ENCODE measurements at regions not wholly inside any gene's neighbourhood (a gene's known extent, or its start where the extent isn't known, plus 50 kb on each side); places are given as distances from the start of the nearest gene placed in this dataset.
"Not testable (repeated sequence)": the region's sequence is repeated elsewhere in the genome, so short reads cannot be mapped to it uniquely, and the experiment has no call there.

- Histone ChIP-seq H3K79me2 (ENCODE audit: control insufficient read depth, insufficient read depth, low read length) (no peaks in the 10 kb centered on the region), H2AFZ (ENCODE audit: control insufficient read depth, low read length) (no peak overlapping the region), H3K27me3 (ENCODE audit: control insufficient read depth, extremely low read depth, insufficient read depth, low read length) (peaks cover 6% of the 10 kb centered on the region), H3K27ac (ENCODE audit: control insufficient read depth, insufficient read depth, low read length) (no peak overlapping the region), H3K36me3 (ENCODE audit: control insufficient read depth in 2 of 2, extremely low read depth in 1 of 2, insufficient read depth in 2 of 2, low read length in 2 of 2) (no peaks in the 10 kb centered on the region), H3K9me1 (ENCODE audit: control insufficient read depth, extremely low read depth, insufficient read depth, low read length) (no peaks in the 10 kb centered on the region), H3K9me3 (ENCODE audit: control insufficient read depth, low read depth, low read length) (no peaks in the 10 kb centered on the region), H3K4me1 (ENCODE audit: control insufficient read depth, extremely low read depth, insufficient read depth, low read length) (no peaks in the 10 kb centered on the region), H3K4me2 (ENCODE audit: control insufficient read depth, extremely low read depth, insufficient read depth, low read depth, low read length) (no peak overlapping the region), H4K20me1 (ENCODE audit: control insufficient read depth, extremely low read depth, insufficient read depth, low read length) (no peaks in the 10 kb centered on the region), H3K9ac (ENCODE audit: control insufficient read depth, extremely low read depth, insufficient read depth, low read length) (no peak overlapping the region), H3K4me3 (ENCODE audit: control insufficient read depth in 2 of 3, extremely low read depth in 1 of 3, insufficient read depth in 2 of 3, low read depth in 1 of 3, low read length in 3 of 3) (no peak overlapping the region)
- dilution Hi-C loops (cut with MboI; ENCODE audit: extremely low pct_ligation_motif_present, low sequenced_read_pairs): no loop called here
- no peak for DNase-seq (ENCODE audit: low read depth, low spot score)
- TF ChIP-seq EZH2 (IDR thresholded peaks at IDR 0.05; ENCODE audit: low read length) (no peak), CTCF (optimal IDR thresholded peaks at IDR 0.05 in 1 of 3, IDR thresholded peaks at IDR 0.05 in 1 of 3, conservative IDR thresholded peaks at IDR 0.05 in 1 of 3; ENCODE audit: extremely low read depth in 1 of 3, insufficient read depth in 2 of 3, low read length in 3 of 3) (no peak)
- no peak for FAIRE-seq
Observed at GRCh38 chr1:220448217-220448616, 79.7 kb upstream of the MARK1 start.

- DNase-seq (ENCODE audit: low read depth, low spot score); dilution Hi-C loops (cut with MboI; ENCODE audit: extremely low pct_ligation_motif_present, low sequenced_read_pairs); H3K9me1 ChIP-seq (ENCODE audit: control insufficient read depth, extremely low read depth, insufficient read depth, low read length); H3K9ac ChIP-seq (ENCODE audit: control insufficient read depth, extremely low read depth, insufficient read depth, low read length); FAIRE-seq; H3K9me3 ChIP-seq (ENCODE audit: control insufficient read depth, low read depth, low read length); H3K27me3 ChIP-seq (ENCODE audit: control insufficient read depth, extremely low read depth, insufficient read depth, low read length); H3K36me3 ChIP-seq (ENCODE audit: control insufficient read depth in 2 of 2, extremely low read depth in 1 of 2, insufficient read depth in 2 of 2, low read length in 2 of 2); H3K79me2 ChIP-seq (ENCODE audit: control insufficient read depth, insufficient read depth, low read length); H4K20me1 ChIP-seq (ENCODE audit: control insufficient read depth, extremely low read depth, insufficient read depth, low read length); H2AFZ ChIP-seq (ENCODE audit: control insufficient read depth, low read length); H3K4me3 ChIP-seq (ENCODE audit: control insufficient read depth in 2 of 3, extremely low read depth in 1 of 3, insufficient read depth in 2 of 3, low read depth in 1 of 3, low read length in 3 of 3); H3K27ac ChIP-seq (ENCODE audit: control insufficient read depth, insufficient read depth, low read length); H3K4me2 ChIP-seq (ENCODE audit: control insufficient read depth, extremely low read depth, insufficient read depth, low read depth, low read length); H3K4me1 ChIP-seq (ENCODE audit: control insufficient read depth, extremely low read depth, insufficient read depth, low read length): not testable (repeated sequence)
Observed at GRCh38 chr1:220444586-220444985, 83.3 kb upstream of the MARK1 start.

GRCh38 chr1:220441211-220441610, 86.7 kb upstream of the MARK1 start:
- Histone ChIP-seq H3K27ac (ENCODE audit: control insufficient read depth, insufficient read depth, low read length) (no peak overlapping the region), H3K4me3 (ENCODE audit: control insufficient read depth in 2 of 3, extremely low read depth in 1 of 3, insufficient read depth in 2 of 3, low read depth in 1 of 3, low read length in 3 of 3) (no peak overlapping the region), H3K4me1 (ENCODE audit: control insufficient read depth, extremely low read depth, insufficient read depth, low read length) (no peaks in the 10 kb centered on the region), H3K79me2 (ENCODE audit: control insufficient read depth, insufficient read depth, low read length) (no peaks in the 10 kb centered on the region), H3K9me1 (ENCODE audit: control insufficient read depth, extremely low read depth, insufficient read depth, low read length) (no peaks in the 10 kb centered on the region), H2AFZ (ENCODE audit: control insufficient read depth, low read length) (no peak overlapping the region), H3K9me3 (ENCODE audit: control insufficient read depth, low read depth, low read length) (no peaks in the 10 kb centered on the region), H3K27me3 (ENCODE audit: control insufficient read depth, extremely low read depth, insufficient read depth, low read length) (no peaks in the 10 kb centered on the region), H3K4me2 (ENCODE audit: control insufficient read depth, extremely low read depth, insufficient read depth, low read depth, low read length) (no peak overlapping the region), H4K20me1 (ENCODE audit: control insufficient read depth, extremely low read depth, insufficient read depth, low read length) (no peaks in the 10 kb centered on the region), H3K36me3 (ENCODE audit: control insufficient read depth in 2 of 2, extremely low read depth in 1 of 2, insufficient read depth in 2 of 2, low read length in 2 of 2) (no peaks in the 10 kb centered on the region), H3K9ac (ENCODE audit: control insufficient read depth, extremely low read depth, insufficient read depth, low read length) (no peak overlapping the region)
- FAIRE-seq (no peak), DNase-seq (ENCODE audit: low read depth, low spot score) (no peak)
- TF ChIP-seq CTCF (optimal IDR thresholded peaks at IDR 0.05 in 1 of 3, IDR thresholded peaks at IDR 0.05 in 1 of 3, conservative IDR thresholded peaks at IDR 0.05 in 1 of 3; ENCODE audit: extremely low read depth in 1 of 3, insufficient read depth in 2 of 3, low read length in 3 of 3): no peak
- no peak for TF ChIP-seq EZH2 (IDR thresholded peaks at IDR 0.05; ENCODE audit: low read length)
- dilution Hi-C loops (cut with MboI; ENCODE audit: extremely low pct_ligation_motif_present, low sequenced_read_pairs): no loop called here
